IMR-90 (cell line): ENCODE measurements at regions not wholly inside any gene's neighbourhood (a gene's known extent, or its start where the extent isn't known, plus 50 kb on each side); places are given as distances from the start of the nearest gene placed in this dataset.

Experiments
- ATAC-seq: fragments of 200-7000 bp; cut with Tn5 transposase; 2 replicates; pipeline ENCODE4 v1.9.1; 2020; ENCODE audit warnings: low read depth, mild to moderate bottlenecking, moderate library complexity
- BruUV-seq: library from RNA; stranded (reverse); fragments of 400-500 nt; replicated peaks from 2 replicates; lab custom pipeline; 2021; lab: Mats Ljungman, UMichigan
- CTCF ChIA-PET: fragments of 300-600 bp; formaldehyde crosslinking; extraction: SDS; loops from one replicate; lab custom pipeline; 2021; ENCODE audit warnings: antibody characterized with exemption; lab: Yijun Ruan, JAX
- POLR2A ChIA-PET: fragments of 300-600 bp; sonication (Branson Sonifier 250); formaldehyde crosslinking; loops from one replicate; lab custom pipeline; 2022; ENCODE audit warnings: antibody characterized with exemption; ENCODE audit not compliant: unreplicated experiment; lab: Charles Lee
- DNase-seq: peaks from one replicate; pipeline ENCODE4 v3.0.0; 2013
- H2AFZ ChIP-seq: replicated peaks from 2 replicates; pipeline ENCODE3; 2013; ENCODE audit warnings: low read length, mild to moderate bottlenecking; ENCODE audit not compliant: poor library complexity
- H2AK5ac ChIP-seq: 2 replicates; pipeline ENCODE4 v1.6.1; 2013; ENCODE audit warnings: low read depth, low read length, inconsistent platforms
- H2AK9ac ChIP-seq: replicated peaks from 2 replicates; pipeline ENCODE3; 2013; ENCODE audit warnings: mild to moderate bottlenecking, low read depth, low read length, moderate library complexity; ENCODE audit not compliant: poor library complexity
- H2BK120ac ChIP-seq: 2 replicates; pipeline ENCODE4 v1.6.1; 2013; ENCODE audit warnings: low read depth, low read length, inconsistent platforms
- H2BK15ac ChIP-seq: 3 replicates; pipeline ENCODE4 v1.6.1; 2013; ENCODE audit warnings: low read depth, low read length, inconsistent platforms
- H2BK20ac ChIP-seq: 2 replicates; pipeline ENCODE4 v1.6.1; 2013; ENCODE audit warnings: low read depth, mild to moderate bottlenecking, inconsistent platforms, low read length, moderate library complexity
- H2BK5ac ChIP-seq: 2 replicates; pipeline ENCODE4 v1.6.1; 2013; ENCODE audit warnings: mild to moderate bottlenecking, low read depth, low read length, inconsistent platforms; ENCODE audit not compliant: poor library complexity, severe bottlenecking
- H3K14ac ChIP-seq: replicated peaks from 2 replicates; pipeline ENCODE4 v1.6.1; 2013; ENCODE audit warnings: low read depth, low read length, inconsistent platforms
- H3K18ac ChIP-seq: 2 replicates; pipeline ENCODE4 v1.6.1; 2013; ENCODE audit warnings: low read depth, low read length, control low read depth
- H3K23ac ChIP-seq: 2 replicates; pipeline ENCODE4 v1.6.1; 2013; ENCODE audit warnings: low read depth, low read length, inconsistent platforms
- H3K27ac ChIP-seq: 2 replicates; pipeline ENCODE4 v1.5.1; 2013; ENCODE audit warnings: mild to moderate bottlenecking, control low read depth, low read length; ENCODE audit not compliant: insufficient read depth
- H3K27me3 ChIP-seq: 2 replicates; pipeline ENCODE4 v1.6.1; 2013; ENCODE audit warnings: low read length; ENCODE audit not compliant: control insufficient read depth, insufficient read depth
- H3K36me3 ChIP-seq: 2 replicates; pipeline ENCODE4 v1.6.1; 2013; ENCODE audit warnings: low read length, mixed read lengths; ENCODE audit not compliant: control insufficient read depth, insufficient read depth
- H3K4ac ChIP-seq: 2 replicates; pipeline ENCODE4 v1.6.1; 2013; ENCODE audit warnings: low read depth, low read length, inconsistent platforms
- H3K4me1 ChIP-seq: 2 replicates; pipeline ENCODE4 v1.6.1; 2013; ENCODE audit warnings: low read length, mixed read lengths; ENCODE audit not compliant: control insufficient read depth, insufficient read depth
- H3K4me2 ChIP-seq: 2 replicates; pipeline ENCODE4 v1.6.1; 2013; ENCODE audit warnings: low read depth, mild to moderate bottlenecking, control low read depth, low read length, moderate library complexity
- H3K4me3 ChIP-seq: 2 replicates; pipeline ENCODE4 v1.5.1; 2013; ENCODE audit warnings: low read depth, mild to moderate bottlenecking, control low read depth, low read length, moderate library complexity; ENCODE audit not compliant: insufficient read depth
- H3K56ac ChIP-seq: 2 replicates; pipeline ENCODE4 v1.6.1; 2013; ENCODE audit warnings: low read length, inconsistent platforms; ENCODE audit not compliant: insufficient read depth; ENCODE audit errors: extremely low read depth
- H3K79me1 ChIP-seq, 2 experiments: 2 replicates each; pipeline ENCODE4 v1.6.1; 2013; ENCODE audit warnings: low read length in 2 of 2, inconsistent platforms in 1 of 2, low read depth in 1 of 2
- H3K9ac ChIP-seq: 2 replicates; pipeline ENCODE4 v1.6.1; 2013; ENCODE audit warnings: low read depth, low read length, control low read depth
- H3K9me1 ChIP-seq: 2 replicates; pipeline ENCODE4 v1.6.1; 2013; ENCODE audit warnings: low read length, inconsistent platforms; ENCODE audit not compliant: insufficient read depth
- H3K9me3 ChIP-seq: 2 replicates; pipeline ENCODE4 v1.6.1; 2013; ENCODE audit warnings: low read length; ENCODE audit not compliant: control insufficient read depth, insufficient read depth
- H4K20me1 ChIP-seq: 2 replicates; pipeline ENCODE4 v1.6.1; 2013; ENCODE audit warnings: low read length, inconsistent platforms; ENCODE audit not compliant: insufficient read depth
- H4K5ac ChIP-seq: 2 replicates; pipeline ENCODE4 v1.6.1; 2013; ENCODE audit warnings: mild to moderate bottlenecking, low read depth, low read length, control low read depth
- H4K8ac ChIP-seq, 2 experiments: 2 replicates each; pipeline ENCODE4 v1.6.1; 2013; ENCODE audit warnings: low read depth in 2 of 2, low read length in 2 of 2, control low read depth in 1 of 2, inconsistent platforms in 1 of 2
- H4K91ac ChIP-seq: 2 replicates; pipeline ENCODE4 v1.6.1; 2013; ENCODE audit warnings: low read depth, low read length, inconsistent platforms; ENCODE audit not compliant: insufficient read depth
- BHLHE40 ChIP-seq: fragments of 150-350 bp; IDR thresholded peaks from 2 replicates; pipeline ENCODE4 v1.6.1; 2016; ENCODE audit warnings: mild to moderate bottlenecking, low read depth, low read length
- CHD1 ChIP-seq: IDR thresholded peaks from 2 replicates; pipeline ENCODE4 v1.6.1; 2012; ENCODE audit warnings: low read depth, low read length, improper control_type of control experiment
- CTCF ChIP-seq: conservative IDR thresholded peaks from 2 replicates; pipeline ENCODE4 v1.5.1; 2012; ENCODE audit warnings: mild to moderate bottlenecking, low read depth, low read length, improper control_type of control experiment
- ELK1 ChIP-seq: fragments of 150-350 bp; IDR thresholded peaks from 2 replicates; pipeline ENCODE4 v1.6.1; 2016; ENCODE audit warnings: low read depth, mild to moderate bottlenecking, low read length, moderate library complexity, borderline replicate concordance
- MAFK ChIP-seq: IDR thresholded peaks from 2 replicates; pipeline ENCODE4 v1.6.1; 2012; ENCODE audit warnings: low read depth, low read length, improper control_type of control experiment
- MXI1 ChIP-seq: IDR thresholded peaks from 2 replicates; pipeline ENCODE4 v1.6.1; 2012; ENCODE audit warnings: low read depth, mild to moderate bottlenecking, low read length, moderate library complexity, borderline replicate concordance
- NFE2L2 ChIP-seq: fragments of 150-350 bp; IDR thresholded peaks from 2 replicates; pipeline ENCODE4 v1.6.1; 2016; ENCODE audit warnings: low read depth, mild to moderate bottlenecking, low read length
- WGBS, 2 experiments: methylation state at CpG; one replicate each; pipeline versions ENCODE4 v1.1.5 to v1.1.7; 2013; ENCODE audit warnings: missing lambda C conversion rate in 2 of 2; ENCODE audit not compliant: insufficient read length in 1 of 2; ENCODE audit errors: extremely low coverage in 2 of 2; 5-methylcytosine and 5-hydroxymethylcytosine counted together
- dilution Hi-C: fragments of 300-500 bp; cut with HindIII; formaldehyde crosslinking; loops from one replicate; pipeline ENCODE4 v1.14.3; 2018; ENCODE audit warnings: low sequenced_read_pairs; ENCODE audit not compliant: unreplicated experiment
- in situ Hi-C: fragments of 300-500 bp; cut with MboI; formaldehyde crosslinking; loops from 3 replicates; pipeline ENCODE4 v1.14.3; 2019; ENCODE audit warnings: low sequenced_read_pairs, inconsistent platforms, mixed read lengths
- intact Hi-C: fragments of 100-400 bp; cut with micrococcal nuclease; formaldehyde crosslinking; loops from 2 replicates; pipeline ENCODE4 v1.10.0; 2022

- H3K36me3 ChIP-seq, result no peaks in the 10 kb centered on the region
- no peak overlapping the region for H3K4ac ChIP-seq
- no peak overlapping the region for H2BK15ac ChIP-seq
- H4K8ac ChIP-seq, result no peak overlapping the region
- no peaks in the 10 kb centered on the region for H3K9me3 ChIP-seq
- DNase-seq (no peak), ATAC-seq (no peak)
- H4K20me1 ChIP-seq, result no peaks in the 10 kb centered on the region
- TF ChIP-seq MXI1 (no peak), CHD1 (no peak), ELK1 (no peak), BHLHE40 (no peak), NFE2L2 (no peak), MAFK (no peak), CTCF (no peak)
- H3K4me2 ChIP-seq, result no peak overlapping the region
- dilution Hi-C loops, result no loop called here
- no peak overlapping the region for H3K9ac ChIP-seq
- intact Hi-C loops, result loop anchor here (10.0 kb wide), 1 partner anchor 853 kb away; no protein-coding TSS in a partner anchor
- no peak overlapping the region for H4K5ac ChIP-seq
- POLR2A ChIA-PET, result no interaction called here
- no peak overlapping the region for H3K56ac ChIP-seq
- H2BK120ac ChIP-seq, result no peak overlapping the region
- no peak overlapping the region for H2AK5ac ChIP-seq
- no peaks in the 10 kb centered on the region for H3K4me1 ChIP-seq
- no peak overlapping the region for H3K14ac ChIP-seq
- H3K27ac ChIP-seq, result no peak overlapping the region
- H2AFZ ChIP-seq, result no peak overlapping the region
- no CpG with 5 or more reads among the region's 8 CpGs for WGBS, 2 experiments
- no peak overlapping the region for H2AK9ac ChIP-seq
- BruUV-seq, result no TSS peak
- peaks cover 15% of the 10 kb centered on the region for H3K27me3 ChIP-seq
- H3K4me3 ChIP-seq, result no peak overlapping the region
- in situ Hi-C loops, result no loop called here
- H3K79me1 ChIP-seq, result no peaks in the 10 kb centered on the region
- CTCF ChIA-PET, result no interaction called here
- H4K91ac ChIP-seq, result no peak overlapping the region
- H3K18ac ChIP-seq, result no peak overlapping the region
- H3K9me1 ChIP-seq, result no peaks in the 10 kb centered on the region
- no peak overlapping the region for H3K23ac ChIP-seq
- no peak overlapping the region for H2BK5ac ChIP-seq
- no peak overlapping the region for H2BK20ac ChIP-seq
Measured at GRCh38 chr4:147011411-147011810, 65.7 kb upstream of the TTC29 start.
